ENCODE measurements at regions not wholly inside any gene's neighbourhood (a gene's known extent, or its start where the extent isn't known, plus 50 kb on each side); places are given as distances from the start of the nearest gene placed in this dataset.

DNA sequence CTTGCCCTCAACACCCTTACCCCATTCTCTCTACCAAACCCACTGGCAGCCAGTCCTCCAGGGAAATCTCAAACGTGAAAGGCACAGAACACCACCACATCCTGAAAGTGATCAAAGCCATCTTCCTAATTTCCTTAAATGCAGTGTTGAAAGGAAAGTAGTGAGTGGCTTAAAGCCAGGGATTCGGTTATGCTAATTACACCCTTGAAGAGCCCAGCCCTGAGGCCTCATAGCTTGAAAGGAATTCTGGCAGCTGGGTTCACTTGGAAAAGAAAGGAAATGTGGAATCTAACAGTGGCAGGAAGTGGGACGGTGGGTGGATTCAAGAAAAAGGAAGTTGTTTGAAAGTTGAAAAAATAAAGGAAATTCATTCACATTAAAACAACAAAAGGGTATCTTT, 73.0 kb upstream of the FICD start:
- no peaks in the 10 kb centered on the region for H3F3A ChIP-seq (ENCODE audit: insufficient read depth)
- no peaks in the 10 kb centered on the region for H3K27me3 ChIP-seq (ENCODE audit: low read length)
- H3K27ac ChIP-seq (ENCODE audit: low read depth, low read length), result no peak overlapping the region
- H3K9me2 ChIP-seq (replicated peaks; ENCODE audit: insufficient read depth, low read length), result no peaks in the 10 kb centered on the region
- TF ChIP-seq EZH2phosphoT487 (conservative IDR thresholded peaks at IDR 0.05; ENCODE audit: low read length), result no peak
- TF ChIP-seq, protein P1, sequence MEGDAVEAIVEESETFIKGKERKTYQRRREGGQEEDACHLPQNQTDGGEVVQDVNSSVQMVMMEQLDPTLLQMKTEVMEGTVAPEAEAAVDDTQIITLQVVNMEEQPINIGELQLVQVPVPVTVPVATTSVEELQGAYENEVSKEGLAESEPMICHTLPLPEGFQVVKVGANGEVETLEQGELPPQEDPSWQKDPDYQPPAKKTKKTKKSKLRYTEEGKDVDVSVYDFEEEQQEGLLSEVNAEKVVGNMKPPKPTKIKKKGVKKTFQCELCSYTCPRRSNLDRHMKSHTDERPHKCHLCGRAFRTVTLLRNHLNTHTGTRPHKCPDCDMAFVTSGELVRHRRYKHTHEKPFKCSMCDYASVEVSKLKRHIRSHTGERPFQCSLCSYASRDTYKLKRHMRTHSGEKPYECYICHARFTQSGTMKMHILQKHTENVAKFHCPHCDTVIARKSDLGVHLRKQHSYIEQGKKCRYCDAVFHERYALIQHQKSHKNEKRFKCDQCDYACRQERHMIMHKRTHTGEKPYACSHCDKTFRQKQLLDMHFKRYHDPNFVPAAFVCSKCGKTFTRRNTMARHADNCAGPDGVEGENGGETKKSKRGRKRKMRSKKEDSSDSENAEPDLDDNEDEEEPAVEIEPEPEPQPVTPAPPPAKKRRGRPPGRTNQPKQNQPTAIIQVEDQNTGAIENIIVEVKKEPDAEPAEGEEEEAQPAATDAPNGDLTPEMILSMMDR (IDR thresholded peaks at IDR 0.05; ENCODE audit: insufficient read depth, low read length, poor library complexity, severe bottlenecking), result no peak
- no peak overlapping the region for H2AFZ ChIP-seq (ENCODE audit: low read depth, low read length, severe bottlenecking)
- no peak overlapping the region for H3K4me2 ChIP-seq (ENCODE audit: low read depth, low read length, poor library complexity, severe bottlenecking)
- H4K20me1 ChIP-seq (ENCODE audit: low read depth, low read length), result no peaks in the 10 kb centered on the region
- H3K4me3 ChIP-seq (ENCODE audit: insufficient read depth, low read length, poor library complexity, severe bottlenecking), result no peak overlapping the region
- no peaks in the 10 kb centered on the region for H3K36me3 ChIP-seq (ENCODE audit: low read length)
- H3K9me3 ChIP-seq (ENCODE audit: insufficient read depth, low read length), result no peaks in the 10 kb centered on the region
- no peaks in the 10 kb centered on the region for H3K79me2 ChIP-seq (ENCODE audit: insufficient read depth, low read length)
- H3K9ac ChIP-seq (ENCODE audit: low read length), result no peak overlapping the region

DNA sequence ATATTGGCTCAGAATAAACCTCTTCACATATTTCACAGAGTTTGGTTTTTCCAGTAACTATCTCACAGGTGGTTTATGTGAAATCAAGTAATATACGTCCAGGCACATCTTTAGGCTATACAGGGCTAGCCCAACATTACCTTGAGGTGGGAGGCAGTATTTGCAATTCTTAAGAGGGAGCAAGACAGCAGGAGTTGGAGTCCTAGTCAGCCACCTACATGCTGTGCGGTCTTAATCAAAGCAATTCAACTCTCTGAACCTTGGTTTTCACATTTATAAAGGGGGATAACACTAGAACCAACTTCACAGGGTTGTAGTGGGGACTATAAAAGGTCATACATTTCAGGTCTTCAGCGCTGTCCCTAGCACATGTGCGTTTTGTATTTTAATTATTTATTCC, 73.5 kb upstream of the FICD start:
- Histone ChIP-seq H3K79me2 (ENCODE audit: insufficient read depth, low read length) (no peaks in the 10 kb centered on the region), H4K20me1 (ENCODE audit: low read depth, low read length) (no peaks in the 10 kb centered on the region), H3K9me2 (replicated peaks; ENCODE audit: insufficient read depth, low read length) (no peaks in the 10 kb centered on the region), H3K27ac (ENCODE audit: low read depth, low read length) (no peak overlapping the region), H3K4me3 (ENCODE audit: insufficient read depth, low read length, poor library complexity, severe bottlenecking) (no peak overlapping the region), H3K9me3 (ENCODE audit: insufficient read depth, low read length) (no peaks in the 10 kb centered on the region), H3K9ac (ENCODE audit: low read length) (no peak overlapping the region), H3F3A (ENCODE audit: insufficient read depth) (no peaks in the 10 kb centered on the region), H3K36me3 (ENCODE audit: low read length) (no peaks in the 10 kb centered on the region), H2AFZ (ENCODE audit: low read depth, low read length, severe bottlenecking) (no peak overlapping the region), H3K27me3 (ENCODE audit: low read length) (no peaks in the 10 kb centered on the region), H3K4me2 (ENCODE audit: low read depth, low read length, poor library complexity, severe bottlenecking) (no peak overlapping the region)
- TF ChIP-seq EZH2phosphoT487 (conservative IDR thresholded peaks at IDR 0.05; ENCODE audit: low read length), result no peak
- TF ChIP-seq, protein P1 (IDR thresholded peaks at IDR 0.05; ENCODE audit: insufficient read depth, low read length, poor library complexity, severe bottlenecking), result no peak

DNA sequence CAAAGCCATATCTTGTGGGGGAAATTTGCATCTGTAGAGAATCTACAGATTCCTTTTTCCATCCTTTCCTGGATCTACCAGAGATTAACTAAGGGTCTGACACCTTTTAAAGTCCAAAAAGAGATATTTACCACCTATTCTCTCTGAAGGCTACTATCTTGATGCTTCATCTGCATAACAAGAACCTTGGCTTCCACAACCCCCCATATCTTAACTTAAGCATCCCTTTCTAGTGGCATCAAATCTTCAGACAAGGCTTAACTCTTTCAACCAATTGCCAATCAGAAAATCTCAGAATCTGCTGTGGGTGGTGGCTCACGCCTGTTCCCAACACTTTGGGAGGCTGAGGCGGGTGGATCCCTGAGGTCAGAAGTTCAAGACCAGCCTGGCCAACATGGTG, 74.3 kb upstream of the FICD start:
- H3K9ac ChIP-seq (ENCODE audit: low read length), result no peak overlapping the region
- no peaks in the 10 kb centered on the region for H3K9me2 ChIP-seq (replicated peaks; ENCODE audit: insufficient read depth, low read length)
- H3K4me2 ChIP-seq (ENCODE audit: low read depth, low read length, poor library complexity, severe bottlenecking), result no peak overlapping the region
- no peaks in the 10 kb centered on the region for H3K36me3 ChIP-seq (ENCODE audit: low read length)
- H3K27me3 ChIP-seq (ENCODE audit: low read length), result no peaks in the 10 kb centered on the region
- no peaks in the 10 kb centered on the region for H3K79me2 ChIP-seq (ENCODE audit: insufficient read depth, low read length)
- H4K20me1 ChIP-seq (ENCODE audit: low read depth, low read length), result no peaks in the 10 kb centered on the region
- no peak for TF ChIP-seq EZH2phosphoT487 (conservative IDR thresholded peaks at IDR 0.05; ENCODE audit: low read length)
- TF ChIP-seq, protein P1 (IDR thresholded peaks at IDR 0.05; ENCODE audit: insufficient read depth, low read length, poor library complexity, severe bottlenecking), result no peak
- no peaks in the 10 kb centered on the region for H3K9me3 ChIP-seq (ENCODE audit: insufficient read depth, low read length)
- H3K4me3 ChIP-seq (ENCODE audit: insufficient read depth, low read length, poor library complexity, severe bottlenecking), result no peak overlapping the region
- no peaks in the 10 kb centered on the region for H3F3A ChIP-seq (ENCODE audit: insufficient read depth)
- H2AFZ ChIP-seq (ENCODE audit: low read depth, low read length, severe bottlenecking), result no peak overlapping the region
- H3K27ac ChIP-seq (ENCODE audit: low read depth, low read length), result no peak overlapping the region

DNA sequence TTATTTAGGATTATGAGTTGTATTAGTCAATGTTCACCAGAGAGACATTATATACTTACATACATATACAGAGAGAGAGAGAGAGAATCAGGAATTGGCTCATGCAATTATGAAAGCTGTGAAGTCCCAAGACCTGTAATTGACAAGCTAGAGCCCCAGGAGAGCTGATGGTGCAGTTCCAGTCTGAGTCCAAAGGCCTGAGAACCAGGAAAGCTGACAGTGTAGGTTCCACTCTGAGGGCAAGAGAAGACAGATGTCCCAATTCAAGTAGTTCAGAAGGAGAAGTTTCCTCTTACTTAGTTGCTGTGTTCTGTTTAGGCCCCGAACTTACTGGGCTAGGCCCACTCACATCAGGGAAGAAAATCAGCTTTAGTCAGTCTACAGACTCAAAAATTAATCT, 76.4 kb upstream of the FICD start:
- Histone ChIP-seq H2AFZ (ENCODE audit: low read depth, low read length, severe bottlenecking) (no peak overlapping the region), H3K27me3 (ENCODE audit: low read length) (no peaks in the 10 kb centered on the region), H3K27ac (ENCODE audit: low read depth, low read length) (no peak overlapping the region), H3F3A (ENCODE audit: insufficient read depth) (no peaks in the 10 kb centered on the region), H3K9ac (ENCODE audit: low read length) (no peak overlapping the region), H3K79me2 (ENCODE audit: insufficient read depth, low read length) (no peaks in the 10 kb centered on the region), H3K36me3 (ENCODE audit: low read length) (no peaks in the 10 kb centered on the region), H3K9me3 (ENCODE audit: insufficient read depth, low read length) (no peaks in the 10 kb centered on the region), H3K4me3 (ENCODE audit: insufficient read depth, low read length, poor library complexity, severe bottlenecking) (no peak overlapping the region), H3K4me2 (ENCODE audit: low read depth, low read length, poor library complexity, severe bottlenecking) (no peak overlapping the region), H3K9me2 (replicated peaks; ENCODE audit: insufficient read depth, low read length) (no peaks in the 10 kb centered on the region), H4K20me1 (ENCODE audit: low read depth, low read length) (no peaks in the 10 kb centered on the region)
- no peak for TF ChIP-seq EZH2phosphoT487 (conservative IDR thresholded peaks at IDR 0.05; ENCODE audit: low read length)
- TF ChIP-seq, protein P1 (IDR thresholded peaks at IDR 0.05; ENCODE audit: insufficient read depth, low read length, poor library complexity, severe bottlenecking), result no peak
